ENCODE measurements at regions not wholly inside any gene's neighbourhood (a gene's known extent, or its start where the extent isn't known, plus 50 kb on each side); places are given as distances from the start of the nearest gene placed in this dataset.

GRCh38 chr1:227370533-227371254, 52.4 kb upstream of the CDC42BPA start:
- no peak for DNase-seq

- DNase-seq: no peak
Measured at GRCh38 chr1:227369102-227369760, 50.9 kb upstream of the CDC42BPA start.

All from MV-4-11 (cell line).